PC-3 (cell line): ENCODE measurements at regions not wholly inside any gene's neighbourhood (a gene's known extent, or its start where the extent isn't known, plus 50 kb on each side); places are given as distances from the start of the nearest gene placed in this dataset.

Experiments used
- ATAC-seq: fragments of 200-7000 bp; cut with Tn5 transposase; 2 replicates; pipeline ENCODE4 v1.9.1; 2020; ENCODE audit warnings: mild to moderate bottlenecking, moderate library complexity
- BruUV-seq: library from RNA; stranded (reverse); fragments of 400-500 nt; replicated peaks from 2 replicates; lab custom pipeline; 2021; lab: Mats Ljungman, UMichigan
- CTCF ChIA-PET: fragments of 300-600 bp; sonication (Branson Sonifier 250); formaldehyde crosslinking; loops from one replicate; lab custom pipeline; 2022; ENCODE audit warnings: antibody characterized with exemption; lab: Charles Lee
- POLR2A ChIA-PET: fragments of 300-600 bp; sonication (Branson Sonifier 250); formaldehyde crosslinking; loops from one replicate; lab custom pipeline; 2022; ENCODE audit warnings: antibody characterized with exemption; ENCODE audit not compliant: unreplicated experiment; lab: Charles Lee
- DNase-seq: peaks from one replicate; pipeline ENCODE4 v3.0.0-alpha.2; 2015
- H2AFZ ChIP-seq: fragments of 300-600 bp; sonication (generic); 2 replicates; pipeline ENCODE4 v1.6.0; 2016; ENCODE audit warnings: antibody characterized with exemption, low read length
- H3F3A ChIP-seq: fragments of 300-600 bp; sonication (generic); one replicate; pipeline ENCODE4 v1.6.0; 2017; ENCODE audit warnings: antibody characterized with exemption, low read length, control low read depth, mild to moderate bottlenecking; ENCODE audit not compliant: unreplicated experiment
- H3K27ac ChIP-seq: fragments of 300-600 bp; sonication (generic); 2 replicates; pipeline ENCODE4 v1.5.1; 2016; ENCODE audit warnings: mild to moderate bottlenecking, low read length
- H3K27me3 ChIP-seq: fragments of 300-600 bp; sonication (generic); 2 replicates; pipeline ENCODE4 v1.6.1; 2016; ENCODE audit warnings: low read length, mixed read lengths
- H3K36me3 ChIP-seq: fragments of 300-600 bp; sonication (generic); 2 replicates; pipeline ENCODE4 v1.6.1; 2016; ENCODE audit warnings: low read depth, mixed run types, low read length, mixed read lengths
- H3K4me1 ChIP-seq: fragments of 300-600 bp; sonication (generic); 2 replicates; pipeline ENCODE4 v1.5.1; 2016; ENCODE audit warnings: low read length; ENCODE audit not compliant: insufficient read depth
- H3K4me2 ChIP-seq: fragments of 300-600 bp; sonication (generic); 2 replicates; pipeline ENCODE4 v1.6.0; 2016; ENCODE audit warnings: low read length
- H3K4me3 ChIP-seq: fragments of 300-600 bp; sonication (generic); 2 replicates; pipeline ENCODE4 v1.5.1; 2016; ENCODE audit warnings: mild to moderate bottlenecking, low read length, mixed read lengths
- H3K79me2 ChIP-seq: fragments of 300-600 bp; sonication (generic); 2 replicates; pipeline ENCODE4 v1.6.1; 2017; ENCODE audit warnings: low read length, mixed read lengths
- H3K9ac ChIP-seq: fragments of 300-600 bp; sonication (generic); 2 replicates; pipeline ENCODE4 v1.6.0; 2016; ENCODE audit warnings: mild to moderate bottlenecking, low read length
- H3K9me2 ChIP-seq: fragments of 300-600 bp; sonication (generic); replicated peaks from 2 replicates; pipeline ENCODE4 v1.6.1; 2016; ENCODE audit warnings: mixed run types, low read length, mixed read lengths
- H3K9me3 ChIP-seq: fragments of 300-600 bp; sonication (generic); 2 replicates; pipeline ENCODE4 v1.6.1; 2016; ENCODE audit warnings: low read length, mixed read lengths
- H4K20me1 ChIP-seq: fragments of 300-600 bp; sonication (generic); 2 replicates; pipeline ENCODE4 v1.6.1; 2016; ENCODE audit warnings: low read length, mixed read lengths
- EZH2 ChIP-seq: fragments of 300-600 bp; sonication (generic); IDR thresholded peaks from one replicate; pipeline ENCODE4 v1.6.1; 2017; ENCODE audit warnings: antibody characterized with exemption, mild to moderate bottlenecking, low read length; ENCODE audit not compliant: unreplicated experiment
- EZH2phosphoT487 ChIP-seq: fragments of 300-600 bp; sonication (generic); IDR thresholded peaks from 2 replicates; pipeline ENCODE4 v1.6.1; 2018; ENCODE audit warnings: mild to moderate bottlenecking, antibody characterized with exemption, low read length, borderline replicate concordance
- intact Hi-C: fragments of 100-400 bp; cut with micrococcal nuclease; formaldehyde crosslinking; loops from 2 replicates; pipeline ENCODE4 v1.9.0; 2023
- TF ChIP-seq, protein P1 (sequence below): fragments of 300-600 bp; sonication (generic); conservative IDR thresholded peaks from 2 replicates; pipeline ENCODE4 v1.5.1; 2017; ENCODE audit warnings: antibody characterized with exemption, low read depth, mild to moderate bottlenecking, low read length

- Histone ChIP-seq H3K4me2 (no peak overlapping the region), H3K27me3 (no peaks in the 10 kb centered on the region), H3K4me3 (no peak overlapping the region), H3K9ac (no peak overlapping the region), H3K4me1 (no peaks in the 10 kb centered on the region), H3K79me2 (no peaks in the 10 kb centered on the region), H3K9me3 (no peaks in the 10 kb centered on the region), H4K20me1 (no peaks in the 10 kb centered on the region), H3K9me2 (no peaks in the 10 kb centered on the region), H2AFZ (no peak overlapping the region), H3K36me3 (no peaks in the 10 kb centered on the region), H3K27ac (no peak overlapping the region), H3F3A (no peaks in the 10 kb centered on the region)
- no TSS peak for BruUV-seq
- TF ChIP-seq, protein P1, sequence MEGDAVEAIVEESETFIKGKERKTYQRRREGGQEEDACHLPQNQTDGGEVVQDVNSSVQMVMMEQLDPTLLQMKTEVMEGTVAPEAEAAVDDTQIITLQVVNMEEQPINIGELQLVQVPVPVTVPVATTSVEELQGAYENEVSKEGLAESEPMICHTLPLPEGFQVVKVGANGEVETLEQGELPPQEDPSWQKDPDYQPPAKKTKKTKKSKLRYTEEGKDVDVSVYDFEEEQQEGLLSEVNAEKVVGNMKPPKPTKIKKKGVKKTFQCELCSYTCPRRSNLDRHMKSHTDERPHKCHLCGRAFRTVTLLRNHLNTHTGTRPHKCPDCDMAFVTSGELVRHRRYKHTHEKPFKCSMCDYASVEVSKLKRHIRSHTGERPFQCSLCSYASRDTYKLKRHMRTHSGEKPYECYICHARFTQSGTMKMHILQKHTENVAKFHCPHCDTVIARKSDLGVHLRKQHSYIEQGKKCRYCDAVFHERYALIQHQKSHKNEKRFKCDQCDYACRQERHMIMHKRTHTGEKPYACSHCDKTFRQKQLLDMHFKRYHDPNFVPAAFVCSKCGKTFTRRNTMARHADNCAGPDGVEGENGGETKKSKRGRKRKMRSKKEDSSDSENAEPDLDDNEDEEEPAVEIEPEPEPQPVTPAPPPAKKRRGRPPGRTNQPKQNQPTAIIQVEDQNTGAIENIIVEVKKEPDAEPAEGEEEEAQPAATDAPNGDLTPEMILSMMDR: no peak
- no peak for TF ChIP-seq EZH2phosphoT487
- no peak for TF ChIP-seq EZH2
- POLR2A ChIA-PET: no interaction called here
- intact Hi-C loops: no loop called here
- ATAC-seq: no peak
- CTCF ChIA-PET: no interaction called here
- DNase-seq: no peak
Observed at GRCh38 chr6:14512246-14512645, 394.7 kb downstream of the CD83 start.

- Histone ChIP-seq H3K36me3 (no peaks in the 10 kb centered on the region), H3K9me2 (no peaks in the 10 kb centered on the region), H3K9me3 (no peaks in the 10 kb centered on the region), H3K27me3 (no peaks in the 10 kb centered on the region), H3K79me2 (no peaks in the 10 kb centered on the region), H3K4me1 (no peaks in the 10 kb centered on the region), H3K9ac (no peak overlapping the region), H3K27ac (no peak overlapping the region), H3K4me3 (no peak overlapping the region), H3K4me2 (no peak overlapping the region), H4K20me1 (no peaks in the 10 kb centered on the region), H3F3A (no peaks in the 10 kb centered on the region), H2AFZ (no peak overlapping the region)
- intact Hi-C loops: no loop called here
- ChIA-PET CTCF (no interaction called here), POLR2A (no interaction called here)
- TF ChIP-seq EZH2phosphoT487: no peak
- no peak for TF ChIP-seq EZH2
- TF ChIP-seq, protein P1: no peak
- no TSS peak for BruUV-seq
- ATAC-seq: no peak
- DNase-seq: no peak
Observed at GRCh38 chr6:14513496-14514393, 396.2 kb downstream of the CD83 start.

GRCh38 chr6:14516956-14517355 lies 399.4 kb downstream of the CD83 start:
- Histone ChIP-seq H3K27me3 (no peaks in the 10 kb centered on the region), H3K79me2 (no peaks in the 10 kb centered on the region), H3F3A (no peaks in the 10 kb centered on the region), H3K4me3 (no peak overlapping the region), H3K27ac (no peak overlapping the region), H2AFZ (no peak overlapping the region; the same call in 1 of the 2 replicates), H3K4me1 (peaks cover 5% of the 10 kb centered on the region; the same call in 1 of the 2 replicates), H4K20me1 (no peaks in the 10 kb centered on the region), H3K9me2 (no peaks in the 10 kb centered on the region), H3K9ac (no peak overlapping the region), H3K4me2 (no peak overlapping the region), H3K9me3 (no peaks in the 10 kb centered on the region), H3K36me3 (no peaks in the 10 kb centered on the region)
- no peak for DNase-seq
- ChIA-PET POLR2A (no interaction called here), CTCF (no interaction called here)
- intact Hi-C loops: no loop called here
- ATAC-seq: no peak
- TF ChIP-seq, protein P1: no peak
- BruUV-seq: no TSS peak
